GM19025 (cell line): ENCODE measurements at regions not wholly inside any gene's neighbourhood (a gene's known extent, or its start where the extent isn't known, plus 50 kb on each side); places are given as distances from the start of the nearest gene placed in this dataset.
"Not testable (repeated sequence)": the region's sequence is repeated elsewhere in the genome, so short reads cannot be mapped to it uniquely, and the experiment has no call there.

Experiments
- ATAC-seq: cut with Tn5 transposase; IDR thresholded peaks from one replicate; pipeline ENCODE4 v1.9.1; 2021; ENCODE audit warnings: mild to moderate bottlenecking, low read depth, moderate library complexity; ENCODE audit not compliant: unreplicated experiment

- no peak for ATAC-seq
Measured at GRCh38 chr1:222195857-222196256, 352.0 kb downstream of the HHIPL2 start.

- no peak for ATAC-seq
Measured at GRCh38 chr1:222189218-222189617, 358.7 kb downstream of the HHIPL2 start.

GRCh38 chr1:222187566-222188332, 360.2 kb downstream of the HHIPL2 start:
- ATAC-seq: no peak

GRCh38 chr1:222182641-222183040, 365.3 kb downstream of the HHIPL2 start:
- no peak for ATAC-seq

- ATAC-seq: no peak
Measured at GRCh38 chr1:222181191-222181590, 366.7 kb downstream of the HHIPL2 start.

GRCh38 chr1:222177496-222177895, 370.4 kb downstream of the HHIPL2 start:
- not testable (repeated sequence) for ATAC-seq

- no peak for ATAC-seq
Measured at GRCh38 chr1:222171005-222171404, 376.9 kb downstream of the HHIPL2 start.

GRCh38 chr1:222168621-222169020, 379.3 kb downstream of the HHIPL2 start:
- no peak for ATAC-seq

GRCh38 chr1:222167896-222168295, 380.0 kb downstream of the HHIPL2 start:
- ATAC-seq: no peak

GRCh38 chr1:222167111-222167510, 380.8 kb downstream of the HHIPL2 start:
- peak; percentile 52 for ATAC-seq

- no peak for ATAC-seq
Measured at GRCh38 chr1:222165629-222166028, 382.3 kb downstream of the HHIPL2 start.

- ATAC-seq: no peak
Measured at GRCh38 chr1:222163895-222164294, 384.0 kb downstream of the HHIPL2 start.

- ATAC-seq: no peak
Measured at GRCh38 chr1:222161676-222162075, 386.2 kb downstream of the HHIPL2 start.

GRCh38 chr1:222157612-222158011, 390.3 kb downstream of the HHIPL2 start:
- ATAC-seq: no peak

- no peak for ATAC-seq
Measured at GRCh38 chr1:222140206-222140605, 398.3 kb upstream of the DUSP10 start.

GRCh38 chr1:222138095-222138494, 396.2 kb upstream of the DUSP10 start:
- ATAC-seq: no peak

GRCh38 chr1:222136869-222137268, 395.0 kb upstream of the DUSP10 start:
- no peak for ATAC-seq

- no peak for ATAC-seq
Measured at GRCh38 chr1:222129041-222129440, 387.2 kb upstream of the DUSP10 start.

GRCh38 chr1:222127526-222128152, 385.8 kb upstream of the DUSP10 start:
- ATAC-seq: no peak

GRCh38 chr1:222127096-222127495, 385.2 kb upstream of the DUSP10 start:
- ATAC-seq: no peak

- no peak for ATAC-seq
Measured at GRCh38 chr1:222126052-222126451, 384.2 kb upstream of the DUSP10 start.

GRCh38 chr1:222124602-222125001, 382.7 kb upstream of the DUSP10 start:
- ATAC-seq: no peak
